ENCODE measurements at regions not wholly inside any gene's neighbourhood (a gene's known extent, or its start where the extent isn't known, plus 50 kb on each side); places are given as distances from the start of the nearest gene placed in this dataset.
"Not testable (repeated sequence)": the region's sequence is repeated elsewhere in the genome, so short reads cannot be mapped to it uniquely, and the experiment has no call there.

GRCh38 chr9:36521148-36521547 is 51.5 kb upstream of the MELK start:
- intact Hi-C loops (cut with micrococcal nuclease): no loop called here
- no peak for ATAC-seq
- no peak for DNase-seq

DNA sequence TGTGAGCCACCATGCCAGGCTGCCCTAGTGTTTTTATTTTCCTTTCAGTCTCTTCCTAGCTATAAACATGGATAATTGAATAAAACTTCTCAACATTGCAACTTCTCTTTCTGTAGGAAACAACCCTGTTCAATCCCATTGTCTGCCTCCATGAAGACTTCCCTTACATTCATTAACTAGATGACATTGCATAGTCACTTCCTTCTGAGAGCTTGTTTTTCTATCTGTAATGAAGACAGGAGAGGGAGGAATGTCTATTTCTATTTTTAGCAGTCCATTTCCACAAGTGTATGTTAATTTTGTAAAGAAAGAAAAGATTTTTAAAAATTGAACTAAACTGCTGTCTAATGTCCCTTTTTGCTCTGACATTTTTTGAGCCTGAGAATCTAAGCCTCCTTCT is 55.6 kb upstream of the MELK start:
- no peak for ATAC-seq
- no peak for DNase-seq
- intact Hi-C loops (cut with micrococcal nuclease): no loop called here

DNA sequence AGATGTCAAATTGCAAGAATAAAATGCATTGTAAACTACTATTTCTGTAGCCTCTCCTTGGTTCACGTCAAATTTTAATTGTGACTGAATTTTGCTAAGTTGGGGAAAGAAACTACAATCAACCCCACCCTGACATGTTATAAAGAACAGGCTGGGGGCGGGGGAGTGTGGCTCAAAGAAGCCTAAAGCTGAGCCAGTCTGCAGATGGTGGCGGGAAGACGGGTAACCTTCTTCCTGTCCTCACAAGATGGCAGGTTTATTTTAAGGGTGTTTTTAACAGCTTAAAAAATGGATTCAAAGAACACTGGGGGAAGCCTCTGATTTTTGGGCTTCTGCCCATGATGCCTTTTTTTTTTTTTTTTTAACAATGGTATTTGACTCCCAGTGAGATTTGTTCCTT is 68.5 kb upstream of the MELK start:
- no peak for ATAC-seq
- intact Hi-C loops (cut with micrococcal nuclease): no loop called here
- DNase-seq: no peak

GRCh38 chr9:36503172-36504088 is 69.3 kb upstream of the MELK start:
- no peak for ATAC-seq
- intact Hi-C loops (cut with micrococcal nuclease): no loop called here

GRCh38 chr9:36501727-36502126 is 71.0 kb upstream of the MELK start:
- intact Hi-C loops (cut with micrococcal nuclease): no loop called here
- ATAC-seq: no peak
- no peak for DNase-seq

More at GRCh38 chr9:36503172-36504088, 69.3 kb upstream of the MELK start:
- DNase-seq: no peak

- DNase-seq; ATAC-seq; intact Hi-C loops (cut with micrococcal nuclease): not testable (repeated sequence)
Observed at GRCh38 chr9:36500931-36501330, 71.8 kb upstream of the MELK start.

GRCh38 chr9:36499174-36499890 is 73.4 kb upstream of the MELK start:
- no peak for ATAC-seq
- no peak for DNase-seq
- intact Hi-C loops (cut with micrococcal nuclease): loop anchor here (10.0 kb wide), 1 partner anchor 55 kb away; no protein-coding TSS in a partner anchor

GRCh38 chr9:36493564-36493963 is 79.1 kb upstream of the MELK start:
- intact Hi-C loops (cut with micrococcal nuclease): loop anchor here (10.0 kb wide), 1 partner anchor 61 kb away; no protein-coding TSS in a partner anchor
- DNase-seq, ATAC-seq: not testable (repeated sequence)

DNA sequence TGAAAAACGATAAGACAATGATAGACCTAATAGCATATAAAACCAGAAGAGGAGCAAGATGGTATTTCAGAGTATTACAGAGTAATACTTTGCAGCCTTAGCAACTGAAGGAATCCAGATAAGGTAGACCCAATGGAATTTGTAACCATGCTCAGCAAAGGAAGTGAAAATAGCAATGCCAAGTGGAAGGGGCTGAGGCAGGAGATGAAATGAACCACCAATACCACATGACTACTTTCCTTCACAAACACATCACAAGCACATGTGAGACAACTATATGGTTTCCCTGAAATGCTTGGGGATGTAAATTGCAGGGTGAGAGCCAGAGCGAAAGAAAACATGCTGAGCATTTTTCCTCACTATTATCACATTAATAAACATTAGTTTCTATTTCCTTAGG is 79.8 kb upstream of the MELK start:
- intact Hi-C loops (cut with micrococcal nuclease): loop anchor here (10.0 kb wide), 1 partner anchor 62 kb away; no protein-coding TSS in a partner anchor
- no peak for DNase-seq
- ATAC-seq: no peak

DNA sequence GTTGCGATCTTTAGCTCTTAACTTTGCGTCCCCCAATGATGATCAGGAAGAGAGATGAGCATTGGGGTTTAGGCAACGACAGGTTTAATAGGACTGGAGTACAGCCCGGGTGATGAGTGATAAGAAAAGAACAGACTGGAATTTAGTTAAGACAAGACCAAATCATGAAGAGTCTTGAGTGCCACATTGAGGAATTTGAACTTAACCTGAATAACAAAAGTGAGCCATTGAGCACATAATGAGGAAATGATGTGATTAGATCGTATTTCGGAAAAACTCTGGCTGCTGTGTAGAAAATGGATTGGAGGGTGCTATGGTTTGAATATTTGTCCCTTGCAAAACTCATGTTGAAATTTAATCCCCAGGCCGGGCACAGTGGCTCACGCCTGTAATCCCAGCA is 83.2 kb upstream of the MELK start:
- ATAC-seq (no peak), DNase-seq (no peak)
- intact Hi-C loops (cut with micrococcal nuclease): no loop called here

DNA sequence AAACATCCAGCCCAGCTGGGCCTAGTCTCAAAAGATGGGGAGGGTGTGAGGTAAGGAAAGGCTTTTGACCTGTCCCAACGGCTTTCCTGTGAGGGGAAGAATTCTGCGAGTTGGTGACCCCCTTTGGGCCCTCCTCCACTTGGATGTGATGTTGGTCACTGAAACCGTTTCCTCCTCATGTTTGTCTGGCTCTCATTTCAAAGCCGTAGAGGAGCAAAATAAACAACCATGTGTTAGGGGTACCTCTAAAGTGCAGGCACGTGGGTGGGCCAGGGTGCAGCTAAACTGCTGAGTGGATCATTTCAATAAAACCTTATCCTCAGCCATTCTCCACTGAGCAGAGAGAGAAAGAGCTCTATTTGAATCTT is 84.3 kb upstream of the MELK start:
- intact Hi-C loops (cut with micrococcal nuclease): no loop called here
- DNase-seq (no peak), ATAC-seq (no peak)

GRCh38 chr9:36487482-36488388 is 85.0 kb upstream of the MELK start:
- peak; percentile 97 for DNase-seq
- peak; percentile 98 for ATAC-seq
- intact Hi-C loops (cut with micrococcal nuclease): no loop called here

GRCh38 chr9:36486933-36487481 is 85.7 kb upstream of the MELK start:
- intact Hi-C loops (cut with micrococcal nuclease): no loop called here
- ATAC-seq: peak; percentile 37

DNA sequence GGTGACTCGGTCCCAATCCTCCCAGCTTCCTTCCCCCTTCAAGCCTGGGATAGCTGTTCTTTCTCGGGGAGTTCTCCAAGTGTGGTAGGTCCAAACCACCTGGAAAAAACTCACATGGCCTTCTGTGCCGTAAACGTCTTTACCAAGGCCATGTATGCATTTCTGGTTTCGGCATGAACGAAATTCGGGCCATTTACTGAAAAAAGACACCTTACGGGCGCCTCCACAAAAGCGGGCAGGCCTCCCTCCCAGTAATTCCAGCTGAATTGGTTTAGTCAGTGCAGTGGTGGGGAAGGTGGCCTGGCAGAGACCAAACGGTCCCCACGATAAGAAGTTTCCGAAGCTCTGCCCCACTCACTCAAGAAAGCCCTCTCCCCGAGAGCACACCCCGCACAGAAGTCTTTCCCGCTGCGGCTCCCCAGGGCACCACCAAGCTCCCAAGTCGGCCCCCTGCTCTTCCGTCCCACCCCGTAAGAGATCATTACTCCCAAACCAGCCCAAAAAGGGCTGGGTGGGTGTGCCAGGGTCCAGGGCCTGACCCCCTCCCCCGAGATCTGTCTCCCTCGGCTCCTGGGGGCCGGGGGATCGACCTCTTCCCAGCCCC is 86.3 kb upstream of the MELK start:
- peak; percentile 27 for DNase-seq
- intact Hi-C loops (cut with micrococcal nuclease): no loop called here
- ATAC-seq: no peak

More at GRCh38 chr9:36486933-36487481, 85.7 kb upstream of the MELK start:
- peak; percentile 77 for DNase-seq

DNA sequence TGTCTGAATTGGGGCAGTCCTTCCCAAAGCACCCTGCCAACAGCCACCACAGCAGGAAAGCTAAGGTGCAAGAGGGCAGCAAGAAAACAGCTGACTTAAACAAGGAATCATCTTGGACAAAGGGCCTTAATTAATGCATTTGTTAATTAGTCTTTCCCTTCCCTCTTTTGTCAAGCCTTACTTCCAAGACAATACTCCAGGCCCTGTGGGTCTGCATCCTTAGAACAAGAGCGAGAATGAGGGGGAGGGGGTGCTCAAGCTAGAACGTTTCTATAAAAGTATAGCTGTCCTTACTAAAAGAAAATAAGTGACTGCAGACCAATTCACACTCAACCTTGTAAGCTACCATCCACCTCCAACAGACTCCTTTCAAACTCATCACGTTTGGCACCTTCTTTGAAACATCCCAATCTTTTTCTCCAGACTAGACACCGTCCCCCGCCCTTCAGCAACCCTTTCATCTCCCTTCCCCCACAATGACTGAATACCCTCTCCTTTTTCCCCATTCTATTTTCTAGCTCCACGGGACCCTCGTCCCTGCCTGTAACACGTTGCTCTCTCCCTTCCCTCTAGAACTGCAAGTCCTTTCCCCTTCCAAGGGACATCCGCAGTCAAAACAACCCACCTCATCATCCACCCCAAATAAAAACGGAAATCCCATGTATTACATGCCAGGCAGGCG is 85.7 kb upstream of the RNF38 start:
- no peak for ATAC-seq
- DNase-seq: no peak
- intact Hi-C loops (cut with micrococcal nuclease): no loop called here

DNA sequence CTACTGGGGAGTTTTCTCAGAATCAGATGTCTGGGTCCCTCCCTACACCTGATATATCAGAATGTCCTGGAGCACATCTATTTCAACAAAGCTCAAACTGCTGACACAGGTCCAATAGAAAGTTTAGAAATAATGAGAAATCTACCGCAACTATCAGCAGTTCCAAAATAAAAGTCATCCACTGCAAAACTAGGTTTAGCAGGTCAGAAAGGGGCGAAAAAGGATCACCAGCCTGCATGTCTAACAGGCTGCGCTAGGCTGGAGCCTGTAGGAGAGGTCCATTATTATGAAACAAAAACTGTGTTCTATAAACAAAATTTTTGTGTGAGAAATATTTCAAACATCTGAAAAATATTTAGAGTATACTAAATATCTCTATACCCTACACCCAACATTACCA is 84.1 kb upstream of the RNF38 start:
- no peak for ATAC-seq
- intact Hi-C loops (cut with micrococcal nuclease): no loop called here
- DNase-seq: no peak

GRCh38 chr9:36479101-36479500 is 79.0 kb upstream of the RNF38 start:
- DNase-seq (no peak), ATAC-seq (peak; percentile 13)
- intact Hi-C loops (cut with micrococcal nuclease): no loop called here

- ATAC-seq (peak; percentile 32), DNase-seq (no peak)
- intact Hi-C loops (cut with micrococcal nuclease): no loop called here
Observed at GRCh38 chr9:36471359-36471758, 71.3 kb upstream of the RNF38 start.

Measured in left ventricle myocardium superior (tissue), 1 donor.